ENCODE measurements at regions not wholly inside any gene's neighbourhood (a gene's known extent, or its start where the extent isn't known, plus 50 kb on each side); places are given as distances from the start of the nearest gene placed in this dataset.

DNA sequence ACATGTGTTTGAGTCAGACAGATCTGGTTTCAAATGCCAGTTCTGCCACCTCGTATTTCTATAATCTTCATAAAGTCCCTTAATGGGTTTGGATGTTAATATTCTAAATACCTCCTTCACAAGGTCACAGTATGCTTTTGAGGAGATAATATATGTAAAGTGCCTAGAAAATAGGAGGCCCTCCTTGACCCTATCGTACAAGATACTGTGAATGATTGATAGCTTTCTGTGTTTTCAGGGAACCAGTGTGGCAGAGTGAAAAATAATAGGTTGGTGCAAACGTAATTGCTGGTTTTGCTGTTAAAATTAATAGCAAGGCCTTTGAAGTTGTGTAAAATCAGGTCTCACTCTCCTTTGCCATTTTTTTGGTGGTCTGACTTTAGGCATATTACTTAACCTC is 77.5 kb upstream of the SCEL start:
- TF ChIP-seq, protein P1, sequence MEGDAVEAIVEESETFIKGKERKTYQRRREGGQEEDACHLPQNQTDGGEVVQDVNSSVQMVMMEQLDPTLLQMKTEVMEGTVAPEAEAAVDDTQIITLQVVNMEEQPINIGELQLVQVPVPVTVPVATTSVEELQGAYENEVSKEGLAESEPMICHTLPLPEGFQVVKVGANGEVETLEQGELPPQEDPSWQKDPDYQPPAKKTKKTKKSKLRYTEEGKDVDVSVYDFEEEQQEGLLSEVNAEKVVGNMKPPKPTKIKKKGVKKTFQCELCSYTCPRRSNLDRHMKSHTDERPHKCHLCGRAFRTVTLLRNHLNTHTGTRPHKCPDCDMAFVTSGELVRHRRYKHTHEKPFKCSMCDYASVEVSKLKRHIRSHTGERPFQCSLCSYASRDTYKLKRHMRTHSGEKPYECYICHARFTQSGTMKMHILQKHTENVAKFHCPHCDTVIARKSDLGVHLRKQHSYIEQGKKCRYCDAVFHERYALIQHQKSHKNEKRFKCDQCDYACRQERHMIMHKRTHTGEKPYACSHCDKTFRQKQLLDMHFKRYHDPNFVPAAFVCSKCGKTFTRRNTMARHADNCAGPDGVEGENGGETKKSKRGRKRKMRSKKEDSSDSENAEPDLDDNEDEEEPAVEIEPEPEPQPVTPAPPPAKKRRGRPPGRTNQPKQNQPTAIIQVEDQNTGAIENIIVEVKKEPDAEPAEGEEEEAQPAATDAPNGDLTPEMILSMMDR (IDR thresholded peaks at IDR 0.05): no peak
- TF ChIP-seq POLR2AphosphoS5 (IDR thresholded peaks at IDR 0.05): no peak

Data from breast epithelium (tissue), 3 donors.